Ishikawa (cell line): ENCODE measurements at regions not wholly inside any gene's neighbourhood (a gene's known extent, or its start where the extent isn't known, plus 50 kb on each side); places are given as distances from the start of the nearest gene placed in this dataset.

Experiments used
- CEBPB ChIP-seq: IDR thresholded peaks from 2 replicates; pipeline ENCODE4 v1.6.1; 2012
- CREB1 ChIP-seq: IDR thresholded peaks from 2 replicates; pipeline ENCODE4 v1.6.1; 2012; ENCODE audit warnings: low read depth
- EGR1 ChIP-seq: IDR thresholded peaks from 2 replicates; pipeline ENCODE4 v1.6.1; 2012
- EP300 ChIP-seq: IDR thresholded peaks from 2 replicates; pipeline ENCODE4 v1.6.1; 2012; ENCODE audit warnings: borderline replicate concordance
- FOXM1 ChIP-seq: IDR thresholded peaks from 2 replicates; pipeline ENCODE4 v1.6.1; 2012; ENCODE audit warnings: low read depth, borderline replicate concordance
- NFIC ChIP-seq: IDR thresholded peaks from 2 replicates; pipeline ENCODE4 v1.6.1; 2012
- RAD21 ChIP-seq: IDR thresholded peaks from 2 replicates; pipeline ENCODE4 v1.6.1; 2012; ENCODE audit warnings: low read depth
- REST ChIP-seq: IDR thresholded peaks from 2 replicates; pipeline ENCODE4 v1.6.1; 2012; ENCODE audit warnings: low read depth, mild to moderate bottlenecking
- TAF1 ChIP-seq: IDR thresholded peaks from 2 replicates; pipeline ENCODE4 v1.6.1; 2012; ENCODE audit warnings: low read depth, mild to moderate bottlenecking
- TCF12 ChIP-seq: IDR thresholded peaks from 2 replicates; pipeline ENCODE4 v1.6.1; 2012; ENCODE audit warnings: low read depth
- TEAD4 ChIP-seq: IDR thresholded peaks from 2 replicates; pipeline ENCODE4 v1.6.1; 2012
- YY1 ChIP-seq: IDR thresholded peaks from 2 replicates; pipeline ENCODE4 v1.6.1; 2012; ENCODE audit warnings: low read depth
- ZBTB7A ChIP-seq: IDR thresholded peaks from 2 replicates; pipeline ENCODE4 v1.6.1; 2012; ENCODE audit warnings: low read depth
- TF ChIP-seq, protein P1 (sequence below): IDR thresholded peaks from 2 replicates; pipeline ENCODE4 v1.6.1; 2012
- TF ChIP-seq, protein P2 (sequence below): IDR thresholded peaks from 2 replicates; pipeline ENCODE4 v1.6.1; 2012

DNA sequence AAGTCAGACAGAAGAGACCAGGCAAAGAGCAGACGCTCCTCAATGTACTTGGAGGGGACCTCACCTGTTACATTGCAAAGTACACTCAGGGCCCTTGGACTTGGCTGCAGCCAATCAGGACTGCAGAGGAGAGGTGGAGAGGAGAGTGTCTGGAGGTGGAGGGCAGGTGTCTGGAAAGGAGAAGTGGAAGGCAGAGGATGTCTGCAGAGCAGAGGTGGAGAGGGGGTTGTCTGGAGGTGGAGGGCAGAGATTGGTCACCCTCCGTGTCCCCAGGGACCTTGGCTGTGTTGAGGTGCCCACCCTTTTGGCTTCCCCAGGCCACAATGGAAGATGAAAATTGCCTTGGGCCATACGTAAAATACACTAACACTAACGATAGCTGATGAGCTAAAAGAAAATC lies 241.3 kb upstream of the IRX2 start:
- TF ChIP-seq, protein P1, sequence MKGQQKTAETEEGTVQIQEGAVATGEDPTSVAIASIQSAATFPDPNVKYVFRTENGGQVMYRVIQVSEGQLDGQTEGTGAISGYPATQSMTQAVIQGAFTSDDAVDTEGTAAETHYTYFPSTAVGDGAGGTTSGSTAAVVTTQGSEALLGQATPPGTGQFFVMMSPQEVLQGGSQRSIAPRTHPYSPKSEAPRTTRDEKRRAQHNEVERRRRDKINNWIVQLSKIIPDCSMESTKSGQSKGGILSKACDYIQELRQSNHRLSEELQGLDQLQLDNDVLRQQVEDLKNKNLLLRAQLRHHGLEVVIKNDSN: no peak
- TF ChIP-seq CREB1: no peak
- TF ChIP-seq EP300: no peak
- no peak for TF ChIP-seq YY1
- no peak for TF ChIP-seq CEBPB
- TF ChIP-seq TEAD4: no peak
- TF ChIP-seq, protein P2, sequence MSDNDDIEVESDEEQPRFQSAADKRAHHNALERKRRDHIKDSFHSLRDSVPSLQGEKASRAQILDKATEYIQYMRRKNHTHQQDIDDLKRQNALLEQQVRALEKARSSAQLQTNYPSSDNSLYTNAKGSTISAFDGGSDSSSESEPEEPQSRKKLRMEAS: no peak
- no peak for TF ChIP-seq FOXM1
- TF ChIP-seq REST: no peak
- TF ChIP-seq RAD21: no peak

- no peak for TF ChIP-seq NFIC
- no peak for TF ChIP-seq EP300
- no peak for TF ChIP-seq CREB1
- no peak for TF ChIP-seq YY1
- no peak for TF ChIP-seq EGR1
- TF ChIP-seq REST: no peak
- TF ChIP-seq, protein P1: no peak
These were observed 240.4 kb upstream of the IRX2 start for GRCh38 chr5:2991884-2992283.

- TF ChIP-seq EGR1 (no peak), TCF12 (no peak), TAF1 (no peak), NFIC (no peak), CEBPB (no peak), YY1 (no peak), RAD21 (no peak), FOXM1 (no peak), CREB1 (no peak), REST (no peak), ZBTB7A (no peak), TEAD4 (no peak), EP300 (no peak)
- TF ChIP-seq, protein P2: no peak
- TF ChIP-seq, protein P1: no peak
These were observed 238.0 kb upstream of the IRX2 start for GRCh38 chr5:2989517-2989916.

DNA sequence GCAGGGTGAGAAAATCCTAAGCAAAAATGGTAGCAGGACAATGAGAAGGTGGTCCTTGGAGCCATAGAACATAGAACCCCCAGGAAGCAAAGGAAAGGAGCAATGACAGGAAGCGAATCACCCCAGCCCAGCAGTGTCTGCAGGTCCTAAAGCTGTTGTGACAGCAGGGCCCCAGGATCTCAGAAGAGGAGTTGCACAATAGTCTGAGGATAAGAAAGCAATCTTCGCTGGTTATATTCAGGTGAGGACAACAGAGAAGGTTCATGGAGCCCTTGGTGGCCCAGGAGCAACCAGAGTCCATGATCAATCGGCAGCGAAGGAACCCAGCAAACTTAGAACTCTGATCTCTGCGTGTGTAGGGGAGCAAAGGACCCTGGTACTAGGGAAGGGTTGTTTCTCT lies 234.8 kb upstream of the IRX2 start:
- TF ChIP-seq EP300: no peak
- TF ChIP-seq REST: no peak
- TF ChIP-seq ZBTB7A: no peak
- TF ChIP-seq TAF1: no peak
- TF ChIP-seq TCF12: no peak
- no peak for TF ChIP-seq CREB1
- TF ChIP-seq FOXM1: no peak
- TF ChIP-seq CEBPB: no peak
- no peak for TF ChIP-seq RAD21
- TF ChIP-seq, protein P1: no peak
- no peak for TF ChIP-seq YY1
- TF ChIP-seq EGR1: no peak
- TF ChIP-seq, protein P2: no peak
- no peak for TF ChIP-seq TEAD4
- no peak for TF ChIP-seq NFIC
